ENCODE measurements at regions not wholly inside any gene's neighbourhood (a gene's known extent, or its start where the extent isn't known, plus 50 kb on each side); places are given as distances from the start of the nearest gene placed in this dataset.

DNA sequence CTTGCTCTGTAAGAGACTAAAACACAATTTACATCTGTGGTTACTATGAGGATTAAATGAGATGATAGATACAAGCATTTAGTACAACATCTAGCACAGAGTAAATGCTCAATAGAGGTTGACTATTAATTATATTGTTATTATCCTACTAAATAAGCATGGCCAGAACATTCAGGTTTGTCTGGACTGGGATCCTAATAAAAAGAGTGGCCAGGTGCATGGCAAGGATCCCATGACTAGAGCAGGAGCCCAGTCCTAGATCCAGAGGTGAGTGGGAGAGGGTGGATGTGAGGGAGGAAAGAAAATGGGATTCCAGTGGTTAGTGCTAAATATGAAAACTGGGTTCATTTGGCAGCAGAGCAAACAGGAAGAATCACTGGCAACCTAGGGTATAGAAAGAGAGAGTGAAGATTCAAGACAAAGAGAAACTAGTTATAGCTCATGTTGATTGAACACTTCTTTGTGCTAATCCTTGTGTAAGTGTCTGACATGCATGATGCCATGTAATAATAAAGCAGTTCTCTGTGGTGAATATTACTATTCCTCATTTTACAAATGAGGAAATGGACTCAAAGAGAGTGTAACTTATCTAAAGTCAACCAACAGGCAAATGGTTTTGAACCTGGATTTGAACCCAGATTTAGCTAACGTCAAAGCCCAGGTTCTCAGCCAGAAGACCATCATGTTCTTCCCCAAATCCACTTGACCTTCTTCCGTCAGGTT lies 71.1 kb upstream of the FGGY start:
- no peak for TF ChIP-seq TAF1 (IDR thresholded peaks at IDR 0.05; ENCODE audit: borderline replicate concordance, insufficient read depth, low read length)
- TF ChIP-seq FOXP2 (optimal IDR thresholded peaks at IDR 0.05; ENCODE audit: borderline replicate concordance, extremely low read depth, extremely low read length, insufficient read depth), result no peak
- TF ChIP-seq, protein P1, sequence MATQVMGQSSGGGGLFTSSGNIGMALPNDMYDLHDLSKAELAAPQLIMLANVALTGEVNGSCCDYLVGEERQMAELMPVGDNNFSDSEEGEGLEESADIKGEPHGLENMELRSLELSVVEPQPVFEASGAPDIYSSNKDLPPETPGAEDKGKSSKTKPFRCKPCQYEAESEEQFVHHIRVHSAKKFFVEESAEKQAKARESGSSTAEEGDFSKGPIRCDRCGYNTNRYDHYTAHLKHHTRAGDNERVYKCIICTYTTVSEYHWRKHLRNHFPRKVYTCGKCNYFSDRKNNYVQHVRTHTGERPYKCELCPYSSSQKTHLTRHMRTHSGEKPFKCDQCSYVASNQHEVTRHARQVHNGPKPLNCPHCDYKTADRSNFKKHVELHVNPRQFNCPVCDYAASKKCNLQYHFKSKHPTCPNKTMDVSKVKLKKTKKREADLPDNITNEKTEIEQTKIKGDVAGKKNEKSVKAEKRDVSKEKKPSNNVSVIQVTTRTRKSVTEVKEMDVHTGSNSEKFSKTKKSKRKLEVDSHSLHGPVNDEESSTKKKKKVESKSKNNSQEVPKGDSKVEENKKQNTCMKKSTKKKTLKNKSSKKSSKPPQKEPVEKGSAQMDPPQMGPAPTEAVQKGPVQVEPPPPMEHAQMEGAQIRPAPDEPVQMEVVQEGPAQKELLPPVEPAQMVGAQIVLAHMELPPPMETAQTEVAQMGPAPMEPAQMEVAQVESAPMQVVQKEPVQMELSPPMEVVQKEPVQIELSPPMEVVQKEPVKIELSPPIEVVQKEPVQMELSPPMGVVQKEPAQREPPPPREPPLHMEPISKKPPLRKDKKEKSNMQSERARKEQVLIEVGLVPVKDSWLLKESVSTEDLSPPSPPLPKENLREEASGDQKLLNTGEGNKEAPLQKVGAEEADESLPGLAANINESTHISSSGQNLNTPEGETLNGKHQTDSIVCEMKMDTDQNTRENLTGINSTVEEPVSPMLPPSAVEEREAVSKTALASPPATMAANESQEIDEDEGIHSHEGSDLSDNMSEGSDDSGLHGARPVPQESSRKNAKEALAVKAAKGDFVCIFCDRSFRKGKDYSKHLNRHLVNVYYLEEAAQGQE (IDR thresholded peaks at IDR 0.05; ENCODE audit: insufficient read depth in 1 of 2, low read depth in 2 of 2, low read length in 2 of 2), result no peak
- no peak for TF ChIP-seq SIN3A (IDR thresholded peaks at IDR 0.05; ENCODE audit: borderline replicate concordance, insufficient read depth, low read length)
- no peak for TF ChIP-seq POLR2AphosphoS5 (IDR thresholded peaks at IDR 0.05; ENCODE audit: low read depth, low read length)

DNA sequence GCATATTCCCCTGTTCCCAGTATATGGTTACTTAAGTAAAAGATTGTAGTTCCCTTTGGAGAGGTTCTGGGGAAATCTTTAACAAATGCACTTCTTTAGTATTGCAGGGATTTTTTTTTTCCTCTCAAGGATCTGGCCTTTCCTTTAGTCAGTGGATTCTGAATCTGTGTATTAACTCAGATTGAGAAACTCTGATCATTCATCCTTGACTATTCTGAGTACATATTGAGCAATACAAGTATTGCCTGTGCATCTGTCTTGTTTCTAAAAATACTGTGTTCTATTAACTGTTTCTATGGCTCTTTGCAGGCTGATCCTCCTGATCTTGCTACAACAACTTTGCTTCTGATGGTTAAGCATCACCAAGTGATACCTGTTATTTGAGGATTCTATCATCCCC lies 67.8 kb upstream of the FGGY start:
- TF ChIP-seq SIN3A (IDR thresholded peaks at IDR 0.05; ENCODE audit: borderline replicate concordance, insufficient read depth, low read length) (no peak), FOXP2 (optimal IDR thresholded peaks at IDR 0.05; ENCODE audit: borderline replicate concordance, extremely low read depth, extremely low read length, insufficient read depth) (no peak), POLR2AphosphoS5 (IDR thresholded peaks at IDR 0.05; ENCODE audit: low read depth, low read length) (no peak), TAF1 (IDR thresholded peaks at IDR 0.05; ENCODE audit: borderline replicate concordance, insufficient read depth, low read length) (no peak)
- TF ChIP-seq, protein P1 (IDR thresholded peaks at IDR 0.05; ENCODE audit: insufficient read depth in 1 of 2, low read depth in 2 of 2, low read length in 2 of 2), result no peak

DNA sequence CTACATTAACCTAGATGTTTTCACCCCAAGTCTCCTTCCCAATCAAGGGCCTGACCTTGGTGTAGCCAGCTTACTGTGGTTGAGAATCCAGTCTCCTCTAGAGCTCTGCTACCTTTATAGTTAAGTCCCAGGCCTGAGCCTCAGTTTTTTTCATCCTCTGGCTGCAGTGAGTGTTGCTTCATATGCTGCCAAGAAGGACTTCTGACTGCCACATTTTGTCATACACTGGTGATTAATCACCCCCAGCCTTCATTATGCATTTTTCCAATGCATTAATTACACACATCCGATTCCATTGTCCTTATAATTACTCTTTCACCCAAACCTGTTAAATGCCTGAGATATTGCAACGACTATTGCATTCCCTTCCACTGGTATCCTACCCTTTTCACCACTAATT lies 66.3 kb upstream of the FGGY start:
- no peak for TF ChIP-seq FOXP2 (optimal IDR thresholded peaks at IDR 0.05; ENCODE audit: borderline replicate concordance, extremely low read depth, extremely low read length, insufficient read depth)
- TF ChIP-seq TAF1 (IDR thresholded peaks at IDR 0.05; ENCODE audit: borderline replicate concordance, insufficient read depth, low read length), result no peak
- TF ChIP-seq SIN3A (IDR thresholded peaks at IDR 0.05; ENCODE audit: borderline replicate concordance, insufficient read depth, low read length), result no peak
- TF ChIP-seq, protein P1 (IDR thresholded peaks at IDR 0.05; ENCODE audit: insufficient read depth in 1 of 2, low read depth in 2 of 2, low read length in 2 of 2), result no peak
- TF ChIP-seq POLR2AphosphoS5 (IDR thresholded peaks at IDR 0.05; ENCODE audit: low read depth, low read length), result no peak

DNA sequence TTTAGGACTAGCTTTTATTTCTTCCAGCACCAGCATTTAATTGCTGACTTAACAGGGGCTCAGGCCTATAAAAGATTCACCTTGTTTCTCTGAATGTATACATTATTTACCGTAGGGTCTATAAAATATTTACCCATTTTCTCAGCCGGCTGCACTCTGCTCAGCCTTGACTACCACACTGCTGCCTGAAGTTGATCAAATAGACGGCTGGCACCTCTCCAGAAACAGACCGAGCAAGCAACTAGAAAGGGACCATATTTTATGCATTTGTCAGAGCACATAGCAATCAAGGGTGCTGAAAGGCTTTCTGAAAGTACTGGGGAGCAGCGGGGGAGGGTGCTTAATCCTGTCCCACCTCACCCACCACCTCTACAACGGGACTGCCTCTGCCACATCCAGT lies 64.7 kb upstream of the FGGY start:
- TF ChIP-seq FOXP2 (optimal IDR thresholded peaks at IDR 0.05; ENCODE audit: borderline replicate concordance, extremely low read depth, extremely low read length, insufficient read depth), result no peak
- TF ChIP-seq POLR2AphosphoS5 (IDR thresholded peaks at IDR 0.05; ENCODE audit: low read depth, low read length), result no peak
- TF ChIP-seq, protein P1 (IDR thresholded peaks at IDR 0.05; ENCODE audit: insufficient read depth in 1 of 2, low read depth in 2 of 2, low read length in 2 of 2), result no peak
- TF ChIP-seq TAF1 (IDR thresholded peaks at IDR 0.05; ENCODE audit: borderline replicate concordance, insufficient read depth, low read length), result no peak
- no peak for TF ChIP-seq SIN3A (IDR thresholded peaks at IDR 0.05; ENCODE audit: borderline replicate concordance, insufficient read depth, low read length)

Measured in PFSK-1 (cell line).